Vagina (tissue), 2 donors: ENCODE measurements at regions not wholly inside any gene's neighbourhood (a gene's known extent, or its start where the extent isn't known, plus 50 kb on each side); places are given as distances from the start of the nearest gene placed in this dataset.

Experiments used
- POLR2A ChIP-seq, 2 donors: fragments of 450-650 bp; IDR thresholded peaks; one replicate each; pipeline ENCODE4 v1.6.1; 2017; ENCODE audit warnings: antibody characterized with exemption in 2 of 2, mild to moderate bottlenecking in 2 of 2, moderate library complexity in 2 of 2
- TF ChIP-seq, protein P1 (sequence below), 3 experiments: fragments of 450-650 bp in 2 of 3; fragments of 200-600 bp in 1 of 3; sonication (generic) in 1 of 3; IDR thresholded peaks; one replicate each; pipeline ENCODE4 v1.5.1; 2017 to 2019; ENCODE audit warnings: antibody characterized with exemption in 3 of 3, mild to moderate bottlenecking in 2 of 3, moderate library complexity in 2 of 3

DNA sequence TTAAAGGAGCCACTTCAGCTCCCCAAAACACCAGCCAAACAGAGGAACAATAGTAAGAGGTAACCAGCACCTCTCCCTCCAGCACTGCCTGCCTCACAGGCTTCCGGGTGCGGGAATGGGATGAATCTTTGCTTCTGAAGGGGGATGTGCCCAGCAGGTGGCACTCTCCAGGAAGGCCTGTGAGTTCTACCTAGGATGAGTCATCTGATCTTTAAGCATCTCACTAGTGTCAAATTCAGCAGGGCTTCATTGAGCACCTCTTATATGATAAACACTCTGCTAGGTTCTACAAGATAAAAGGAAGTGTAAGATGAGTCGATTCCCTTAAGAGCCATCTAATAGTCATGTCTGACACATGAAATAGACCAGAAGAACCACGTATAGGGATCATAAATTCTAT is 237.4 kb upstream of the UMPS start:
- TF ChIP-seq, protein P1, sequence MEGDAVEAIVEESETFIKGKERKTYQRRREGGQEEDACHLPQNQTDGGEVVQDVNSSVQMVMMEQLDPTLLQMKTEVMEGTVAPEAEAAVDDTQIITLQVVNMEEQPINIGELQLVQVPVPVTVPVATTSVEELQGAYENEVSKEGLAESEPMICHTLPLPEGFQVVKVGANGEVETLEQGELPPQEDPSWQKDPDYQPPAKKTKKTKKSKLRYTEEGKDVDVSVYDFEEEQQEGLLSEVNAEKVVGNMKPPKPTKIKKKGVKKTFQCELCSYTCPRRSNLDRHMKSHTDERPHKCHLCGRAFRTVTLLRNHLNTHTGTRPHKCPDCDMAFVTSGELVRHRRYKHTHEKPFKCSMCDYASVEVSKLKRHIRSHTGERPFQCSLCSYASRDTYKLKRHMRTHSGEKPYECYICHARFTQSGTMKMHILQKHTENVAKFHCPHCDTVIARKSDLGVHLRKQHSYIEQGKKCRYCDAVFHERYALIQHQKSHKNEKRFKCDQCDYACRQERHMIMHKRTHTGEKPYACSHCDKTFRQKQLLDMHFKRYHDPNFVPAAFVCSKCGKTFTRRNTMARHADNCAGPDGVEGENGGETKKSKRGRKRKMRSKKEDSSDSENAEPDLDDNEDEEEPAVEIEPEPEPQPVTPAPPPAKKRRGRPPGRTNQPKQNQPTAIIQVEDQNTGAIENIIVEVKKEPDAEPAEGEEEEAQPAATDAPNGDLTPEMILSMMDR (IDR thresholded peaks at IDR 0.05) = no peak
- no peak for TF ChIP-seq POLR2A (IDR thresholded peaks at IDR 0.05)
